K562 (cell line): ENCODE measurements at regions not wholly inside any gene's neighbourhood (a gene's known extent, or its start where the extent isn't known, plus 50 kb on each side); places are given as distances from the start of the nearest gene placed in this dataset.

ENCODE experiments used
- ATAC-seq: fragments of 200-7000 bp; cut with Tn5 transposase; 3 replicates; pipeline ENCODE4 v1.9.1; 2020; ENCODE audit warnings: moderate library complexity
- BruUV-seq: library from RNA; stranded (reverse); fragments of 400-500 nt; replicated peaks from 2 replicates; lab custom pipeline; 2021; lab: Mats Ljungman, UMichigan
- CTCF ChIA-PET: fragments of 300-600 bp; formaldehyde crosslinking; extraction: SDS; loops from one replicate; lab custom pipeline; 2021; ENCODE audit warnings: low intra/inter-chr PET ratio; lab: Yijun Ruan, JAX
- POLR2A ChIA-PET: fragments of 300-600, 350-650 bp; sonication (Branson Sonifier 250); formaldehyde crosslinking; extraction: SDS; loops from one replicate; lab custom pipeline; 2021; ENCODE audit warnings: antibody characterized with exemption, inconsistent platforms; lab: Yijun Ruan, JAX
- DNase-seq, 4 experiments: peaks; one replicate each; pipeline versions ENCODE4 v3.0.0 to v3.0.0-alpha.2; 2011 to 2018; ENCODE audit warnings: low spot score in 3 of 4, mixed read lengths in 3 of 4; ENCODE audit errors: extremely low read depth in 1 of 4
- FAIRE-seq: peaks from 2 replicates; lab custom pipeline; 2011; peaks lifted over from hg19 to GRCh38; lab: Jason Lieb, UNC
- H2AFZ ChIP-seq: 2 replicates; pipeline ENCODE4 v1.6.0; 2011; ENCODE audit warnings: low read depth, low read length, control low read depth, inconsistent platforms
- H3K27ac ChIP-seq: fragments of 200-600 bp; 3 replicates; pipeline ENCODE4 v1.8.0; 2011; ENCODE audit warnings: low read depth, mild to moderate bottlenecking, control low read depth, inconsistent platforms, low read length, moderate library complexity, mixed read lengths; ENCODE audit errors: extremely low read depth
- H3K27me3 ChIP-seq, 2 experiments: fragments of 300-600 bp in 1 of 2; 2 replicates in 1 of 2; 3 replicates in 1 of 2; pipeline versions ENCODE4 v1.6.0 to v1.8.0; 2011; ENCODE audit warnings: inconsistent platforms in 2 of 2, low read length in 2 of 2, mild to moderate bottlenecking in 1 of 2, mixed read lengths in 1 of 2, moderate library complexity in 1 of 2; ENCODE audit not compliant: control insufficient read depth in 2 of 2, insufficient read depth in 2 of 2
- H3K36me3 ChIP-seq: fragments of 300-600 bp; 3 replicates; pipeline ENCODE4 v1.8.0; 2011; ENCODE audit warnings: mild to moderate bottlenecking, low read length, inconsistent platforms; ENCODE audit not compliant: control insufficient read depth, insufficient read depth
- H3K4me1 ChIP-seq, 2 experiments: fragments of 200-600 bp in 1 of 2; replicated peaks in 1 of 2; 2 replicates in 1 of 2; 3 replicates in 1 of 2; pipeline versions ENCODE4 v1.5.1 to v1.8.0; 2011; ENCODE audit warnings: inconsistent platforms in 2 of 2, low read length in 2 of 2, mild to moderate bottlenecking in 1 of 2, mixed read lengths in 1 of 2, moderate library complexity in 1 of 2; ENCODE audit not compliant: control insufficient read depth in 2 of 2, insufficient read depth in 2 of 2
- H3K4me2 ChIP-seq: 2 replicates; pipeline ENCODE4 v1.6.1; 2011; ENCODE audit warnings: low read length, control low read depth, inconsistent platforms, mixed read lengths; ENCODE audit not compliant: insufficient read depth
- H3K4me3 ChIP-seq: fragments of 200-600 bp; sonication (generic), shearing (Covaris generic); 2 replicates; pipeline ENCODE4 v1.5.1; 2016; ENCODE audit warnings: control low read depth, inconsistent platforms
- H3K79me2 ChIP-seq: fragments of 200-600 bp; 3 replicates; pipeline ENCODE4 v1.8.0; 2011; ENCODE audit warnings: low read length, inconsistent platforms; ENCODE audit not compliant: control insufficient read depth, insufficient read depth
- H3K9ac ChIP-seq, 2 experiments: 2 replicates each; pipeline versions ENCODE4 v1.6.0 to v1.6.1; 2011; ENCODE audit warnings: low read depth in 2 of 2, low read length in 2 of 2, control low read depth in 1 of 2, inconsistent platforms in 1 of 2, mild to moderate bottlenecking in 1 of 2, mixed read lengths in 1 of 2; ENCODE audit not compliant: insufficient read depth in 1 of 2
- H3K9me1 ChIP-seq: one replicate; pipeline ENCODE4 v1.6.0; 2011; ENCODE audit warnings: inconsistent platforms, mild to moderate bottlenecking, low read length, moderate library complexity; ENCODE audit not compliant: control insufficient read depth, insufficient read depth
- H3K9me3 ChIP-seq: replicated peaks from 2 replicates; pipeline ENCODE4 v1.5.1; 2011; ENCODE audit warnings: low read depth, low read length, inconsistent platforms; ENCODE audit not compliant: control insufficient read depth, insufficient read depth
- H4K20me1 ChIP-seq: replicated peaks from 2 replicates; pipeline ENCODE4 v1.6.1; 2011; ENCODE audit warnings: low read length, inconsistent platforms, mixed read lengths; ENCODE audit not compliant: control insufficient read depth, insufficient read depth
- FIP1L1 ChIP-seq: fragments of 200-400 bp; formaldehyde crosslinking; IDR thresholded peaks from 2 replicates; pipeline ENCODE4 v1.6.1; 2018; ENCODE audit warnings: mild to moderate bottlenecking, low read depth, low read length; ENCODE audit not compliant: poor library complexity, severe bottlenecking
- HBP1 ChIP-seq: fragments of 450-650 bp; formaldehyde crosslinking; IDR thresholded peaks from 2 replicates; pipeline ENCODE4 v1.4.0; 2022; ENCODE audit warnings: missing genetic modification characterization
- KLF10 ChIP-seq: fragments of 250-450 bp; sonication (Bioruptor Pico); IDR thresholded peaks from 2 replicates; pipeline ENCODE4 v1.6.1; 2021; ENCODE audit warnings: matching md5 sums
- KLF16 ChIP-seq: IDR thresholded peaks from 2 replicates; pipeline ENCODE4 v1.6.1; 2016; ENCODE audit warnings: antibody characterized with exemption
- MED1 ChIP-seq: sonication (generic); formaldehyde crosslinking; IDR thresholded peaks from 2 replicates; pipeline ENCODE4 v1.8.1; 2023; ENCODE audit warnings: missing genetic modification reagents, borderline replicate concordance
- MTA2 ChIP-seq: fragments of 450-650 bp; IDR thresholded peaks from 2 replicates; pipeline ENCODE4 v1.6.1; 2016; ENCODE audit warnings: low read depth
- MYBL2 ChIP-seq, 2 experiments: fragments of 450-650 bp in 1 of 2; sonication (generic) in 1 of 2; formaldehyde crosslinking in 1 of 2; IDR thresholded peaks; 2 replicates each; pipeline versions ENCODE4 v1.6.1 to v1.8.1; 2017 to 2022; ENCODE audit warnings: borderline replicate concordance in 1 of 2, inconsistent platforms in 1 of 2, low read depth in 1 of 2, mild to moderate bottlenecking in 1 of 2, missing genetic modification reagents in 1 of 2, moderate library complexity in 1 of 2
- NFIC ChIP-seq: fragments of 450-650 bp; IDR thresholded peaks from 2 replicates; pipeline ENCODE4 v1.6.1; 2017; ENCODE audit warnings: mild to moderate bottlenecking, inconsistent platforms
- RERE ChIP-seq: sonication (generic); formaldehyde crosslinking; IDR thresholded peaks from 2 replicates; pipeline ENCODE4 v1.8.0; 2023; ENCODE audit warnings: missing genetic modification reagents, mild to moderate bottlenecking, borderline replicate concordance
- SLC30A9 ChIP-seq: fragments of 250-450 bp; sonication (Bioruptor Pico); IDR thresholded peaks from 2 replicates; pipeline ENCODE4 v1.8.0; 2022; ENCODE audit warnings: mild to moderate bottlenecking, moderate library complexity
- SNAPC5 ChIP-seq: fragments of 250-450 bp; sonication (Bioruptor Pico); IDR thresholded peaks from 2 replicates; pipeline ENCODE4 v1.8.0; 2021; ENCODE audit warnings: moderate library complexity, mild to moderate bottlenecking, inconsistent platforms
- ZNF280A ChIP-seq: fragments of 450-650 bp; IDR thresholded peaks from 2 replicates; pipeline ENCODE4 v1.6.1; 2018; ENCODE audit warnings: mild to moderate bottlenecking, low read depth; ENCODE audit not compliant: partially characterized antibody
- ZNF79 ChIP-seq: fragments of 250-450 bp; sonication (Bioruptor Pico); IDR thresholded peaks from 2 replicates; pipeline ENCODE4 v1.4.0; 2020; ENCODE audit warnings: low read depth, mild to moderate bottlenecking, moderate library complexity
- ZZZ3 ChIP-seq: fragments of 450-650 bp; IDR thresholded peaks from 2 replicates; pipeline ENCODE4 v1.6.1; 2016; ENCODE audit warnings: antibody characterized with exemption, mild to moderate bottlenecking, moderate library complexity
- WGBS: fragments of 100-300 bp; shearing (Covaris generic); methylation state at CpG from one replicate; pipeline ENCODE4 v1.1.6; 2016; ENCODE audit warnings: low coverage, mixed read lengths; ENCODE audit not compliant: insufficient coverage; ENCODE audit errors: missing lambda C conversion rate; 5-methylcytosine and 5-hydroxymethylcytosine counted together
- in situ Hi-C: fragments of 300-500 bp; cut with MboI; formaldehyde crosslinking; loops from 4 replicates; pipeline ENCODE4 v1.15.0; 2018; ENCODE audit warnings: inconsistent platforms, mixed read lengths
- intact Hi-C: fragments of 100-400 bp; cut with micrococcal nuclease; formaldehyde crosslinking; loops from 2 replicates; pipeline ENCODE4 v1.14.2; 2022

GRCh38 chr10:94178475-94179253 is 184.1 kb downstream of the NOC3L start:
- no peaks in the 10 kb centered on the region for H3K4me1 ChIP-seq
- intact Hi-C loops (no loop called here), in situ Hi-C loops (no loop called here)
- H3K4me3 ChIP-seq, result no peak overlapping the region
- H3K27me3 ChIP-seq, result no peaks in the 10 kb centered on the region
- no peaks in the 10 kb centered on the region for H3K9me1 ChIP-seq
- FAIRE-seq (no peak), ATAC-seq (no peak), DNase-seq (no peak)
- POLR2A ChIA-PET, result no interaction called here
- H3K36me3 ChIP-seq, result no peaks in the 10 kb centered on the region
- H3K79me2 ChIP-seq, result no peaks in the 10 kb centered on the region
- H3K4me2 ChIP-seq, result no peak overlapping the region
- no peak overlapping the region for H3K9ac ChIP-seq
- no peaks in the 10 kb centered on the region for H3K9me3 ChIP-seq
- H2AFZ ChIP-seq, result no peak overlapping the region
- CTCF ChIA-PET, result no interaction called here
- H4K20me1 ChIP-seq, result no peaks in the 10 kb centered on the region
- 0% methylated on average over 4 of the region's 5 CpGs for WGBS
- no TSS peak for BruUV-seq
- H3K27ac ChIP-seq, result no peak overlapping the region
- TF ChIP-seq HBP1 (no peak), SLC30A9 (CRISPR knock-in tag) (no peak), KLF10 (no peak), SNAPC5 (CRISPR knock-in tag) (no peak), KLF16 (no peak), NFIC (no peak), MYBL2 (IDR thresholded peaks at IDR 0.05; ENCODE audit: low read depth) (no peak), MYBL2 (CRISPR knock-in tag; IDR thresholded peaks at IDR 0.05; ENCODE audit: borderline replicate concordance) (no peak), MTA2 (no peak), FIP1L1 (no peak), MED1 (CRISPR knock-in tag) (no peak), RERE (CRISPR knock-in tag) (no peak), ZNF79 (CRISPR knock-in tag) (no peak), ZZZ3 (no peak), ZNF280A (no peak)
